ENCODE measurements at regions not wholly inside any gene's neighbourhood (a gene's known extent, or its start where the extent isn't known, plus 50 kb on each side); places are given as distances from the start of the nearest gene placed in this dataset.

DNA sequence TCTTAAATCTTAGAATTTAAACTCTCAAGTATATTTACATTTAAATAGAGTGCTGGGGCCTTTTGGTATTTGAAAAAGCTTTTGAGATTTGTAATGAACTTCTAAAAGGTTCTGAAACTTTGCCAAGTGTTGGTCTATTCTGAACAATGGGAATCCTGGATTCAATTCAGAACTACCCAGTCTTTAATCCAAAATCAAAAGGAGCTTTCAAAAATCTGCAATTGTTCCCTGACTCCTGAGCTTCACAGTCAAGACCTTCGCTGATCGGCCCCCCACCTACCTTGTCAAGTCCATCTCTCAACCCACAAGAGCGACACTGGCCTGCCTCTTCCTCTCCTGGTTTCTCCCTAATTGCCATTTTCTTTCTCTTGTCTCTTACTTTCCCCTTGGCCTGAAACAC lies 666.1 kb upstream of the BOD1L1 start:
- H3K27ac ChIP-seq = no peak overlapping the region
- no peaks in the 10 kb centered on the region for H3K9me3 ChIP-seq
- H3K36me3 ChIP-seq = no peaks in the 10 kb centered on the region
- TF ChIP-seq, protein P1, sequence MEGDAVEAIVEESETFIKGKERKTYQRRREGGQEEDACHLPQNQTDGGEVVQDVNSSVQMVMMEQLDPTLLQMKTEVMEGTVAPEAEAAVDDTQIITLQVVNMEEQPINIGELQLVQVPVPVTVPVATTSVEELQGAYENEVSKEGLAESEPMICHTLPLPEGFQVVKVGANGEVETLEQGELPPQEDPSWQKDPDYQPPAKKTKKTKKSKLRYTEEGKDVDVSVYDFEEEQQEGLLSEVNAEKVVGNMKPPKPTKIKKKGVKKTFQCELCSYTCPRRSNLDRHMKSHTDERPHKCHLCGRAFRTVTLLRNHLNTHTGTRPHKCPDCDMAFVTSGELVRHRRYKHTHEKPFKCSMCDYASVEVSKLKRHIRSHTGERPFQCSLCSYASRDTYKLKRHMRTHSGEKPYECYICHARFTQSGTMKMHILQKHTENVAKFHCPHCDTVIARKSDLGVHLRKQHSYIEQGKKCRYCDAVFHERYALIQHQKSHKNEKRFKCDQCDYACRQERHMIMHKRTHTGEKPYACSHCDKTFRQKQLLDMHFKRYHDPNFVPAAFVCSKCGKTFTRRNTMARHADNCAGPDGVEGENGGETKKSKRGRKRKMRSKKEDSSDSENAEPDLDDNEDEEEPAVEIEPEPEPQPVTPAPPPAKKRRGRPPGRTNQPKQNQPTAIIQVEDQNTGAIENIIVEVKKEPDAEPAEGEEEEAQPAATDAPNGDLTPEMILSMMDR (IDR thresholded peaks at IDR 0.05) = no peak
- H3K4me1 ChIP-seq = no peaks in the 10 kb centered on the region
- no peak overlapping the region for H3K4me3 ChIP-seq
- intact Hi-C loops (cut with DNase I; ENCODE audit: low total_unique reads) = no loop called here
- H3K27me3 ChIP-seq = no peaks in the 10 kb centered on the region
- DNase-seq = no peak

DNA sequence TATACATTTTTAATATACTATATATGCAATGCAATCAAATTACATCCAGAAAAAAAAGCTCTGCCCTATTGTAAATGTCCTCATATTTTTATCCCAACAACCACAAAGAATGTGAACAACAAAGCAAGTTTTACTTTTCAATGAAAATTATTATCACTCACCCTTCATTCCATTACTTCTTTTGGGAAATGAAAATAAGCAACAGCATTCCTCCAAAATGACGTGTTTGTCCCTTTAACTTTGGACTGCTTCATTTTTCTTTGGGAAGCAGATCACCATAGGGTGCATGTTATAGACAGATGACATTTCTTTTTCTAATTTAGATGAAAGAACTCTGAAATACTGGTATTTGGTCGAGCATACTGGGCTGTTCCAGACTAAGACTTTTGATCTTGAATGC lies 667.1 kb upstream of the BOD1L1 start:
- H3K4me3 ChIP-seq = no peak overlapping the region
- H3K27me3 ChIP-seq = no peaks in the 10 kb centered on the region
- H3K9me3 ChIP-seq = no peaks in the 10 kb centered on the region
- no peaks in the 10 kb centered on the region for H3K4me1 ChIP-seq
- no peak for DNase-seq
- H3K36me3 ChIP-seq = no peaks in the 10 kb centered on the region
- TF ChIP-seq, protein P1 (IDR thresholded peaks at IDR 0.05) = no peak
- no peak overlapping the region for H3K27ac ChIP-seq
- intact Hi-C loops (cut with DNase I; ENCODE audit: low total_unique reads) = no loop called here

DNA sequence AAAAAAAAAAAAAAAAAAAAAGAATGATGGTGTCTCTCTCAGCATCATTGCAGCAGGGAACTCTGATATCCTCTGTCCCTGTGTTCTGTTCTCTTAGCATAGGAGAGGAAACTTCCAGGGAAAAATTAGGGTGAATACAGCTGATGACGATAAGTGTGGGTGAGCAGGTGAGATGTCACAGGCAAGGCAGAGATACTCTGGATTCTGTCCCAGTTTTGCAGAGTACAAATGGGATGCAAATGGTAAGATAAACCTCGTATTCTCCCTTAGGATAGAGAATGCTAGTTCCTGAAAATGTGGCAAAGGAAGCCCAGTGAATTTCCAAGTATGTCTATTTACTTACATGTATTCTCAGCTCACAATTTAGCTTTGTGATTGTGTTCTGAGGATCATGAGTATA lies 671.6 kb upstream of the BOD1L1 start:
- H3K36me3 ChIP-seq = no peaks in the 10 kb centered on the region
- H3K4me1 ChIP-seq = no peaks in the 10 kb centered on the region
- DNase-seq = no peak
- intact Hi-C loops (cut with DNase I; ENCODE audit: low total_unique reads) = no loop called here
- no peaks in the 10 kb centered on the region for H3K27me3 ChIP-seq
- no peak overlapping the region for H3K27ac ChIP-seq
- H3K9me3 ChIP-seq = no peaks in the 10 kb centered on the region
- TF ChIP-seq, protein P1 (IDR thresholded peaks at IDR 0.05) = no peak
- no peak overlapping the region for H3K4me3 ChIP-seq

DNA sequence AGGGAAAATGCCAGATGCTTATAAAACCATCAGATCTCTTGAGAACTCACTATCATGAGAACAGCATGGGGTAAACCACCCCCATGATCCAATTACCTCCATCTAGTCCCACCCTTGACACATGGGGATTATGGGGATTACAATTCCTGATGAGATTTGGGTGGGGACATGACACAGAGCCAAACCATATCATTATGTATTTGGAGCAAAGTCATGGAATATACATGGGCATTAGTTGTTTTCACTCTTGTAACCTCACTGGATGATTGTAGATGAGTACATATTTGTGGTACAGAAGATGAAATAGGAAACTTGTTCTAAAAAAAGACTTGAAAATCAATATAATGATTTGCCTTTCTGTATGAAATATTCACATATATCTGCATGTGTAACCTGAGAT lies 674.5 kb upstream of the BOD1L1 start:
- no peak for DNase-seq
- H3K27ac ChIP-seq = no peak overlapping the region
- H3K36me3 ChIP-seq = no peaks in the 10 kb centered on the region
- H3K9me3 ChIP-seq = no peaks in the 10 kb centered on the region
- intact Hi-C loops (cut with DNase I; ENCODE audit: low total_unique reads) = no loop called here
- no peak overlapping the region for H3K4me3 ChIP-seq
- no peaks in the 10 kb centered on the region for H3K4me1 ChIP-seq
- no peaks in the 10 kb centered on the region for H3K27me3 ChIP-seq
- TF ChIP-seq, protein P1 (IDR thresholded peaks at IDR 0.05) = no peak

DNA sequence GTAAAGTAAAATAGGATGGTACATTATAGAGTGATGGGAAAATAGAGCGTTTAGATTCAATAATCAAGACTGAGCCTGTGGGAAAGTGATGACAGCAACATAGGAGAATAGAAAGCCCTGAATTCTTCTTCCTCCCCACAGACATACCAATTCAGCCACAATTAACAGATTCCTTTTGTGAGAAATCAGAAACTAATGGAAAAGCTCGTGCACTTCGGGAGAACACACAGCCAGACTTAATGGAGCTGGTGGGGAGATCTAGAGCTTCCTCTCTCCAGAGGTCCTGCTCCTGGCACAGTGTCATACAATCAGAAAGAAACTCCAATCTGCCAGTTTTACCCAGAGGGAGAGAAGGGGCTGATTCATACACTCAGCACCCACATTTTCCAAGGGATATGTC lies 676.3 kb upstream of the BOD1L1 start:
- Histone ChIP-seq H3K4me3 (no peak overlapping the region), H3K27me3 (no peaks in the 10 kb centered on the region), H3K9me3 (no peaks in the 10 kb centered on the region), H3K4me1 (no peaks in the 10 kb centered on the region), H3K36me3 (no peaks in the 10 kb centered on the region), H3K27ac (no peak overlapping the region)
- TF ChIP-seq, protein P1 (IDR thresholded peaks at IDR 0.05) = no peak
- intact Hi-C loops (cut with DNase I; ENCODE audit: low total_unique reads) = no loop called here
- no peak for DNase-seq

DNA sequence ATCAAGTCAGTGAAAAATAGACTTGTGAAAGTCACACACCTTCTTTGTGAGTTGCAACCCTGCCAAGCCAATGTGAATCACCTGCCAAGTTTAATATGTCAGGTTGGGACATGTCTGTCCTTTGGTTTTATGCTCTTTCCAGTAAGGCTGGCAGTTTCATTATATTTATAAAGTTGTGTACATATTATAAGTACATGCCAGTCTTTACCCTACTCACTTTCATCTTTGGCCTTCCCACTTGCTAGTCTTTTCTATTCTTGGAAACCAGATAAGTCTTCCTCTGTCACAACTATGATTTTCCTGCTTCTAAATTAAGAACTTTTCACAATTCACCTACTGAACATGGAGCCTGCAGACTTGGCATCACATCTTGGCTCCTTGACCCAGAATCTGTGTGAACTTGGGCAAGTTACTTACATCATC lies 680.7 kb upstream of the BOD1L1 start:
- Histone ChIP-seq H3K4me3 (no peak overlapping the region), H3K4me1 (no peaks in the 10 kb centered on the region), H3K27ac (no peak overlapping the region), H3K36me3 (no peaks in the 10 kb centered on the region), H3K9me3 (no peaks in the 10 kb centered on the region), H3K27me3 (no peaks in the 10 kb centered on the region)
- TF ChIP-seq, protein P1 (IDR thresholded peaks at IDR 0.05) = no peak
- no peak for DNase-seq
- intact Hi-C loops (cut with DNase I; ENCODE audit: low total_unique reads) = no loop called here

All from tibial artery (tissue), 4 donors.